ENCODE measurements at regions not wholly inside any gene's neighbourhood (a gene's known extent, or its start where the extent isn't known, plus 50 kb on each side); places are given as distances from the start of the nearest gene placed in this dataset.

GRCh38 chr13:55963934-55964333 is 1176.8 kb upstream of the PRR20A start:
- no peak overlapping the region for H2BK5ac ChIP-seq (ENCODE audit: low read depth, low read length, poor library complexity)
- no peak overlapping the region for H4K91ac ChIP-seq (ENCODE audit: low read depth, low read length)
- H3K36me3 ChIP-seq (ENCODE audit: control insufficient read depth in 1 of 2, insufficient read depth in 2 of 2, low read length in 2 of 2): no peaks in the 10 kb centered on the region
- no peaks in the 10 kb centered on the region for H3K27me3 ChIP-seq (ENCODE audit: insufficient read depth, low read length)
- H3K27ac ChIP-seq (ENCODE audit: low read depth, low read length): no peak overlapping the region
- no peaks in the 10 kb centered on the region for H3K4me1 ChIP-seq (ENCODE audit: control insufficient read depth in 1 of 2, insufficient read depth in 2 of 2, low read length in 2 of 2)
- H3K79me1 ChIP-seq (ENCODE audit: low read length): no peaks in the 10 kb centered on the region
- no peak overlapping the region for H4K8ac ChIP-seq (ENCODE audit: low read depth, low read length)
- H3K23ac ChIP-seq (ENCODE audit: low read length): no peak overlapping the region
- H3K9ac ChIP-seq (ENCODE audit: low read length): no peak overlapping the region
- no peak overlapping the region for H4K12ac ChIP-seq (ENCODE audit: low read depth, low read length)
- no peak overlapping the region for H2AK5ac ChIP-seq (ENCODE audit: low read length)
- no peak overlapping the region for H3K4me3 ChIP-seq (ENCODE audit: low read depth, low read length)
- no peak overlapping the region for H3K18ac ChIP-seq (ENCODE audit: low read length)
- H3K9me3 ChIP-seq (ENCODE audit: insufficient read depth, low read depth, low read length): no peaks in the 10 kb centered on the region
- H2BK12ac ChIP-seq (ENCODE audit: low read length): no peak overlapping the region
- no peak overlapping the region for H3K14ac ChIP-seq (ENCODE audit: low read length)
- no peaks in the 10 kb centered on the region for H3K79me2 ChIP-seq (ENCODE audit: control insufficient read depth, insufficient read depth, low read length, poor library complexity)
- no CpG with 5 or more reads among the region's 1 CpG for WGBS (ENCODE audit: extremely low coverage, insufficient coverage, insufficient read length)
- no peak overlapping the region for H3K4me2 ChIP-seq (ENCODE audit: low read length)
- no peak for DNase-seq
- no peak overlapping the region for H2BK120ac ChIP-seq (ENCODE audit: insufficient read depth, low read length, poor library complexity)
- H2AFZ ChIP-seq (ENCODE audit: insufficient read depth, low read length, poor library complexity): no peak overlapping the region
- no peak overlapping the region for H3K4ac ChIP-seq (ENCODE audit: low read depth, low read length)

- Histone ChIP-seq H2AFZ (ENCODE audit: insufficient read depth, low read length, poor library complexity) (no peak overlapping the region), H3K36me3 (ENCODE audit: control insufficient read depth in 1 of 2, insufficient read depth in 2 of 2, low read length in 2 of 2) (no peaks in the 10 kb centered on the region), H2AK5ac (ENCODE audit: low read length) (no peak overlapping the region), H3K14ac (ENCODE audit: low read length) (no peak overlapping the region), H2BK5ac (ENCODE audit: low read depth, low read length, poor library complexity) (no peak overlapping the region), H4K8ac (ENCODE audit: low read depth, low read length) (no peak overlapping the region), H3K9ac (ENCODE audit: low read length) (no peak overlapping the region), H3K4me1 (ENCODE audit: control insufficient read depth in 1 of 2, insufficient read depth in 2 of 2, low read length in 2 of 2) (no peaks in the 10 kb centered on the region), H2BK120ac (ENCODE audit: insufficient read depth, low read length, poor library complexity) (no peak overlapping the region), H2BK12ac (ENCODE audit: low read length) (no peak overlapping the region), H3K23ac (ENCODE audit: low read length) (no peak overlapping the region), H3K27ac (ENCODE audit: low read depth, low read length) (no peak overlapping the region), H3K79me1 (ENCODE audit: low read length) (no peaks in the 10 kb centered on the region), H4K12ac (ENCODE audit: low read depth, low read length) (no peak overlapping the region), H3K4me2 (ENCODE audit: low read length) (no peak overlapping the region), H3K27me3 (ENCODE audit: insufficient read depth, low read length) (no peaks in the 10 kb centered on the region), H3K18ac (ENCODE audit: low read length) (no peak overlapping the region), H3K4me3 (ENCODE audit: low read depth, low read length) (no peak overlapping the region), H4K91ac (ENCODE audit: low read depth, low read length) (no peak overlapping the region), H3K79me2 (ENCODE audit: control insufficient read depth, insufficient read depth, low read length, poor library complexity) (no peaks in the 10 kb centered on the region), H3K9me3 (ENCODE audit: insufficient read depth, low read depth, low read length) (no peaks in the 10 kb centered on the region), H3K4ac (ENCODE audit: low read depth, low read length) (no peak overlapping the region)
- DNase-seq: no peak
- WGBS (ENCODE audit: extremely low coverage, insufficient coverage, insufficient read length): no CpG with 5 or more reads among the region's 3 CpGs
Measured at GRCh38 chr13:55967055-55967454, 1173.7 kb upstream of the PRR20A start.

- Histone ChIP-seq H3K79me1 (ENCODE audit: low read length) (no peaks in the 10 kb centered on the region), H3K4me1 (ENCODE audit: control insufficient read depth in 1 of 2, insufficient read depth in 2 of 2, low read length in 2 of 2) (no peaks in the 10 kb centered on the region), H3K4ac (ENCODE audit: low read depth, low read length) (no peak overlapping the region)
Measured at GRCh38 chr13:55977436-55977835, 1163.3 kb upstream of the PRR20A start.

DNA sequence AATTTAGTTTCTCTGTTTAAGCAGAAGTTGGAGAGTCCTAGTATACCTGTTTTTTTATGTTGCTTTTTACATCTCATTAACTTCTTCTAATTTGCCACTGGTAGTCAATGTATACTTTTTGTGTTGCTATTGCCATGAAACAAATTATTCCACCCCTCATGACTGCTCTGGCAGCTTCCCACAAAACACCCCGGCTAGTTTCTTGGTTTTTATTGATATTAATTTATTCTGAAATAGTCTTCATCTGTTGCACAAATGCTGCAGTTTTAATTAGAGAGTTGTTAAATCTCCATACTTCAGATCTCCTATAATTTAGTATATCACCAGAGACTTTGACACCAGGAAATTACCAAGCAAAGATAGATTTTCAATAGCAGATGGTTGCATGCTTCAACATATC is 1159.3 kb upstream of the PRR20A start:
- H2BK5ac ChIP-seq (ENCODE audit: low read depth, low read length, poor library complexity): no peak overlapping the region
- no peak overlapping the region for H2AFZ ChIP-seq (ENCODE audit: insufficient read depth, low read length, poor library complexity)
- H3K14ac ChIP-seq (ENCODE audit: low read length): no peak overlapping the region
- H2AK5ac ChIP-seq (ENCODE audit: low read length): no peak overlapping the region
- no peak overlapping the region for H3K27ac ChIP-seq (ENCODE audit: low read depth, low read length)
- peaks cover 5% of the 10 kb centered on the region for H3K9me3 ChIP-seq (ENCODE audit: insufficient read depth, low read depth, low read length)
- DNase-seq: no peak
- H3K79me2 ChIP-seq (ENCODE audit: control insufficient read depth, insufficient read depth, low read length, poor library complexity): no peaks in the 10 kb centered on the region
- no peak overlapping the region for H3K18ac ChIP-seq (ENCODE audit: low read length)
- no peaks in the 10 kb centered on the region for H3K79me1 ChIP-seq (ENCODE audit: low read length)
- no peak overlapping the region for H4K12ac ChIP-seq (ENCODE audit: low read depth, low read length)
- H3K4ac ChIP-seq (ENCODE audit: low read depth, low read length): no peak overlapping the region
- no peak overlapping the region for H3K4me3 ChIP-seq (ENCODE audit: low read depth, low read length)
- H2BK12ac ChIP-seq (ENCODE audit: low read length): no peak overlapping the region
- no peaks in the 10 kb centered on the region for H3K4me1 ChIP-seq (ENCODE audit: control insufficient read depth in 1 of 2, insufficient read depth in 2 of 2, low read length in 2 of 2)
- no peak overlapping the region for H3K9ac ChIP-seq (ENCODE audit: low read length)
- H3K4me2 ChIP-seq (ENCODE audit: low read length): no peak overlapping the region
- H4K91ac ChIP-seq (ENCODE audit: low read depth, low read length): no peak overlapping the region
- H3K23ac ChIP-seq (ENCODE audit: low read length): no peak overlapping the region
- H3K27me3 ChIP-seq (ENCODE audit: insufficient read depth, low read length): no peaks in the 10 kb centered on the region
- no peaks in the 10 kb centered on the region for H3K36me3 ChIP-seq (ENCODE audit: control insufficient read depth in 1 of 2, insufficient read depth in 2 of 2, low read length in 2 of 2)
- whole genome bisulfite sequencing (ENCODE audit: extremely low coverage, insufficient coverage, insufficient read length): no CpG with 5 or more reads among the region's 1 CpG
- no peak overlapping the region for H2BK120ac ChIP-seq (ENCODE audit: insufficient read depth, low read length, poor library complexity)
- H4K8ac ChIP-seq (ENCODE audit: low read depth, low read length): no peak overlapping the region

More at GRCh38 chr13:55977436-55977835, 1163.3 kb upstream of the PRR20A start:
- Histone ChIP-seq H2BK5ac (ENCODE audit: low read depth, low read length, poor library complexity) (no peak overlapping the region), H2BK120ac (ENCODE audit: insufficient read depth, low read length, poor library complexity) (no peak overlapping the region), H4K8ac (ENCODE audit: low read depth, low read length) (no peak overlapping the region), H3K79me2 (ENCODE audit: control insufficient read depth, insufficient read depth, low read length, poor library complexity) (no peaks in the 10 kb centered on the region), H3K4me3 (ENCODE audit: low read depth, low read length) (no peak overlapping the region), H2AFZ (ENCODE audit: insufficient read depth, low read length, poor library complexity) (no peak overlapping the region), H3K14ac (ENCODE audit: low read length) (no peak overlapping the region), H3K36me3 (ENCODE audit: control insufficient read depth in 1 of 2, insufficient read depth in 2 of 2, low read length in 2 of 2) (no peaks in the 10 kb centered on the region), H2BK12ac (ENCODE audit: low read length) (no peak overlapping the region), H4K91ac (ENCODE audit: low read depth, low read length) (no peak overlapping the region), H2AK5ac (ENCODE audit: low read length) (no peak overlapping the region), H3K27ac (ENCODE audit: low read depth, low read length) (no peak overlapping the region), H3K23ac (ENCODE audit: low read length) (no peak overlapping the region), H3K9ac (ENCODE audit: low read length) (no peak overlapping the region), H3K18ac (ENCODE audit: low read length) (no peak overlapping the region), H3K9me3 (ENCODE audit: insufficient read depth, low read depth, low read length) (peaks cover 5% of the 10 kb centered on the region), H4K12ac (ENCODE audit: low read depth, low read length) (no peak overlapping the region), H3K27me3 (ENCODE audit: insufficient read depth, low read length) (no peaks in the 10 kb centered on the region), H3K4me2 (ENCODE audit: low read length) (no peak overlapping the region)
- no CpG with 5 or more reads among the region's 6 CpGs for WGBS (ENCODE audit: extremely low coverage, insufficient coverage, insufficient read length)
- DNase-seq: no peak
